HT1080 (cell line): ENCODE measurements at regions not wholly inside any gene's neighbourhood (a gene's known extent, or its start where the extent isn't known, plus 50 kb on each side); places are given as distances from the start of the nearest gene placed in this dataset.
A peak's percentile ranks its signal among the peaks of the same experiment; 100 is the strongest.
"Not testable (repeated sequence)": the region's sequence is repeated elsewhere in the genome, so short reads cannot be mapped to it uniquely, and the experiment has no call there.

Source experiments
- DNase-seq: peaks from one replicate; pipeline ENCODE4 v3.0.0-alpha.2; 2015; ENCODE audit warnings: low read depth

GRCh38 chrX:109782994-109783700 lies 50.1 kb upstream of the ACSL4 start:
- DNase-seq: no peak

- DNase-seq: no peak
These were observed 50.6 kb upstream of the ACSL4 start for GRCh38 chrX:109783701-109784079.

GRCh38 chrX:109785053-109785452 lies 52.0 kb upstream of the ACSL4 start:
- DNase-seq: no peak

GRCh38 chrX:109790511-109790910 lies 57.5 kb upstream of the ACSL4 start:
- DNase-seq: not testable (repeated sequence)

- DNase-seq: peak; percentile 39
These were observed 60.1 kb upstream of the ACSL4 start for GRCh38 chrX:109793191-109793590.

- DNase-seq: no peak
These were observed 62.6 kb upstream of the ACSL4 start for GRCh38 chrX:109795682-109796081.

GRCh38 chrX:109797311-109797975 lies 64.4 kb upstream of the ACSL4 start:
- no peak for DNase-seq

GRCh38 chrX:109812236-109812635 lies 79.2 kb upstream of the ACSL4 start:
- no peak for DNase-seq

- no peak for DNase-seq
These were observed 80.2 kb upstream of the ACSL4 start for GRCh38 chrX:109813236-109813635.

- DNase-seq: no peak
These were observed 85.9 kb upstream of the ACSL4 start for GRCh38 chrX:109818976-109819375.

GRCh38 chrX:109822861-109823260 lies 89.8 kb upstream of the ACSL4 start:
- peak; percentile 57 for DNase-seq

GRCh38 chrX:109826954-109827708 lies 94.1 kb upstream of the ACSL4 start:
- DNase-seq: peak; percentile 66

- DNase-seq: no peak
These were observed 94.7 kb upstream of the ACSL4 start for GRCh38 chrX:109827772-109828171.

- DNase-seq: no peak
These were observed 97.2 kb upstream of the ACSL4 start for GRCh38 chrX:109830157-109830703.

- DNase-seq: no peak
These were observed 97.7 kb upstream of the ACSL4 start for GRCh38 chrX:109830704-109831206.

- DNase-seq: no peak
These were observed 98.4 kb upstream of the ACSL4 start for GRCh38 chrX:109831326-109831985.

GRCh38 chrX:109839694-109840567 lies 106.9 kb upstream of the ACSL4 start:
- peak; percentile 71 for DNase-seq

GRCh38 chrX:109840585-109840984 lies 107.5 kb upstream of the ACSL4 start:
- DNase-seq: peak; percentile 95

- no peak for DNase-seq
These were observed 108.2 kb upstream of the ACSL4 start for GRCh38 chrX:109841257-109841656.

GRCh38 chrX:109841869-109842579 lies 109.0 kb upstream of the ACSL4 start:
- no peak for DNase-seq
